Brain microvascular endothelial cell (primary cell): ENCODE measurements at regions not wholly inside any gene's neighbourhood (a gene's known extent, or its start where the extent isn't known, plus 50 kb on each side); places are given as distances from the start of the nearest gene placed in this dataset.
"Not testable (repeated sequence)": the region's sequence is repeated elsewhere in the genome, so short reads cannot be mapped to it uniquely, and the experiment has no call there.

Experiments used
- DNase-seq: peaks from one replicate; pipeline ENCODE4 v3.0.0-alpha.2; 2020
- H3K27ac ChIP-seq: fragments of 250-450 bp; sonication (Bioruptor Pico); 2 replicates; pipeline ENCODE4 v1.5.1; 2020; ENCODE audit warnings: mild to moderate bottlenecking, moderate library complexity
- H3K27me3 ChIP-seq: fragments of 250-450 bp; sonication (Bioruptor Pico); replicated peaks from 2 replicates; pipeline ENCODE4 v1.5.1; 2020; ENCODE audit warnings: mild to moderate bottlenecking
- H3K36me3 ChIP-seq: fragments of 250-450 bp; sonication (Bioruptor Pico); replicated peaks from 2 replicates; pipeline ENCODE4 v1.5.1; 2020; ENCODE audit warnings: mild to moderate bottlenecking
- H3K4me3 ChIP-seq: 2 replicates; pipeline ENCODE4 v1.5.1; 2011; ENCODE audit warnings: low read depth, mild to moderate bottlenecking, control low read depth, low read length, moderate library complexity
- CTCF ChIP-seq: IDR thresholded peaks from 2 replicates; pipeline ENCODE4 v1.5.1; 2011; ENCODE audit warnings: low read depth, mild to moderate bottlenecking, moderate library complexity, low read length, control low read depth, inconsistent platforms; ENCODE audit errors: missing control alignments
- in situ Hi-C: cut with HindIII; loops from 2 replicates; pipeline ENCODE4 v1.10.0; 2017; ENCODE audit warnings: low sequenced_read_pairs, low pct_ligation_motif_present

GRCh38 chr15:69562564-69562963 lies 109.9 kb downstream of the RPLP1 start:
- no peaks in the 10 kb centered on the region for H3K36me3 ChIP-seq
- no peak for DNase-seq
- H3K27me3 ChIP-seq: peaks cover 17% of the 10 kb centered on the region
- no peak for TF ChIP-seq CTCF
- H3K4me3 ChIP-seq: no peak overlapping the region
- in situ Hi-C loops: no loop called here
- no peak overlapping the region for H3K27ac ChIP-seq

GRCh38 chr15:69565066-69565655 lies 112.5 kb downstream of the RPLP1 start:
- H3K4me3 ChIP-seq: no peak overlapping the region
- peaks cover 17% of the 10 kb centered on the region for H3K27me3 ChIP-seq
- H3K27ac ChIP-seq: no peak overlapping the region
- no peaks in the 10 kb centered on the region for H3K36me3 ChIP-seq
- TF ChIP-seq CTCF: no peak
- in situ Hi-C loops: no loop called here
- no peak for DNase-seq

- H3K36me3 ChIP-seq, H3K27ac ChIP-seq, in situ Hi-C loops, DNase-seq, H3K27me3 ChIP-seq, H3K4me3 ChIP-seq: not testable (repeated sequence)
These were observed 114.7 kb downstream of the RPLP1 start for GRCh38 chr15:69567238-69567760.

GRCh38 chr15:69568173-69569009 lies 115.8 kb downstream of the RPLP1 start:
- H3K36me3 ChIP-seq: no peaks in the 10 kb centered on the region
- H3K27ac ChIP-seq: no peak overlapping the region
- TF ChIP-seq CTCF: no peak
- H3K4me3 ChIP-seq: no peak overlapping the region
- peak; percentile 85 for DNase-seq
- in situ Hi-C loops: no loop called here
- H3K27me3 ChIP-seq: peaks cover 4% of the 10 kb centered on the region

- no peak for DNase-seq
- Histone ChIP-seq H3K27ac (no peak overlapping the region), H3K27me3 (peaks cover 4% of the 10 kb centered on the region), H3K36me3 (no peaks in the 10 kb centered on the region), H3K4me3 (no peak overlapping the region)
- in situ Hi-C loops: no loop called here
- TF ChIP-seq CTCF: no peak
These were observed 117.8 kb downstream of the RPLP1 start for GRCh38 chr15:69570454-69570853.

- no peaks in the 10 kb centered on the region for H3K36me3 ChIP-seq
- no peak overlapping the region for H3K4me3 ChIP-seq
- H3K27me3 ChIP-seq: peaks cover 4% of the 10 kb centered on the region
- no peak overlapping the region for H3K27ac ChIP-seq
- no peak for DNase-seq
- in situ Hi-C loops: no loop called here
- TF ChIP-seq CTCF: no peak
These were observed 118.4 kb downstream of the RPLP1 start for GRCh38 chr15:69570997-69571396.

GRCh38 chr15:69573278-69573677 lies 120.7 kb downstream of the RPLP1 start:
- H3K36me3 ChIP-seq, DNase-seq, H3K27me3 ChIP-seq, H3K27ac ChIP-seq, H3K4me3 ChIP-seq, in situ Hi-C loops: not testable (repeated sequence)
